Hematopoietic multipotent progenitor cell treated with erythropoietin and hydrocortisone succinate and interleukin-3 and kit ligand, for 17 days (in vitro differentiated cells): ENCODE measurements at regions not wholly inside any gene's neighbourhood (a gene's known extent, or its start where the extent isn't known, plus 50 kb on each side); places are given as distances from the start of the nearest gene placed in this dataset.

Experiments
- DNase-seq: peaks from one replicate; pipeline ENCODE4 v3.0.0-alpha.2; 2015; ENCODE audit warnings: low spot score

DNA sequence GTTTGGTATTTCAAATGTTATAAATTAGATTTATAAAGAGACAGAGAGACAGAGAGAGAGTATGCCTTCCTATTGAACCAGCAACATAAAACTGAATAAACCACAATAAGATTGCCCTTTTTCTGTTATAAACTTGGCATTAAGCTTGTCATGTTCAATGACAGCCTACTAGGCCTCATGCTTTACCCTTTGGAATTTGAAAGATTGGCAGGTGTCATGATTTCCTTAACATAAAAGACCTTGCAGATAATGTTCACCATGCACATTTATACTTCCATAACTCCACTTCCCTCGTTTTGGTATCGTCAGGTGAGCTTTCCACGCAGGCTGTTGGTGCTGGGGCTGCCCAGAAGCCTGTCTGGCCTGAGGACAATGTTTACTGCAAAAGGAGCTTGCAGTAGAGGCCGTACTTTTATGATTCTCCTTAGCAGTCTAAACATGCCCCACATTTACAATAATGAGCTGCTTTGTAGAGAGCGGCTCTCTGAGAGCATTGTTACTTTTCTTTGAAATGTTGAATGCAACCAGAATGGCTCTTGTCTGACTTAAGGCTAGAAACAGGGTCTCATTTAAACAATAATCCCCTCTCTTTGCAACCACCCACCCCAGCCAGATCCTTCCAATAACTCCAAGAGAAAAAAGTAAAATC lies 379.1 kb upstream of the ATP5MC3 start:
- no peak for DNase-seq

DNA sequence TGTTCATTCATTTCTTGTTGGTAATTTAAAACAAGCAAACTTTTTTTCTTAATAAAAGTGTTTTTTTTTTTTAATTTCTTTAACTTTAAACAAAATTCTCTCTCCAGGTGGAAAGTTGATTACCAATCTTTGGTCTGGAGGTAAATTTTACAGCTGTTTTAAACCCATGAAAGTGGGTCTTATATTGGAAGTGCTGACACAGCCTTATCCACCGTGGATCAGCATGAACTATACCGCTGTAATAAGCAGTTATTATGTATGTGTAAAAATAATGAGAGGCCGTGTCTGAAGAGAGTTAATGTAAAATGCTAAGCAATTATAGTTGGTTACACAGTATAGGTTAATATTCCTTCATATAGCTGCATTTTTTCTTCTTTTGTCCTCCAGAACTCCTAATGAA lies 378.1 kb upstream of the ATP5MC3 start:
- DNase-seq = no peak

DNA sequence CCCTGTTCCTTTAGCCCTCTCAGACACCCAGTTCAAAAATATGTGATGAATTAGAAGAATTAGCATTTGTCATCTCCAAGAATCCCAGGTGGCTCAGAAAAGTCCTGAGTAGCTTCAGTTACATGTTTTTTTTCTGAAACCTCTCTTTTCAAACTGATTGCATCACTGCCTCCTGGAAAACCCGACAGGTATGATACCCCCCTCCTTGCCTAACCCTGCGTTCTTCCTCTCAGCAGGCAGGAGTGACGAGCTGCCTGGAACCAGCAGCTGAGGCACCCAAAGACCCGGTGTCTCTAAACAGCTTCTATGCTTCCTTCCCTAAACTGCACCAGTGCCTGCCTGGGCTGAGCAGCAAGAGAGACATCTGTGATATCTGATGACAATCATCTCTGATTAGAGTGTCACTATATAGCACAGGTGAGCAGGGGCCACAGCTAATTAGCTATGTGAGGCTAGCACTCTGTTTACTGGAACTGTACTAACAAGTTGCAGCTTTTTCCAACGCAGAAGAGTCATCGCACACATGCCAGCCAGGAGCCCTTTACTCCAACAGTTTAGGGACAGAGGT lies 376.4 kb upstream of the ATP5MC3 start:
- DNase-seq = no peak

DNA sequence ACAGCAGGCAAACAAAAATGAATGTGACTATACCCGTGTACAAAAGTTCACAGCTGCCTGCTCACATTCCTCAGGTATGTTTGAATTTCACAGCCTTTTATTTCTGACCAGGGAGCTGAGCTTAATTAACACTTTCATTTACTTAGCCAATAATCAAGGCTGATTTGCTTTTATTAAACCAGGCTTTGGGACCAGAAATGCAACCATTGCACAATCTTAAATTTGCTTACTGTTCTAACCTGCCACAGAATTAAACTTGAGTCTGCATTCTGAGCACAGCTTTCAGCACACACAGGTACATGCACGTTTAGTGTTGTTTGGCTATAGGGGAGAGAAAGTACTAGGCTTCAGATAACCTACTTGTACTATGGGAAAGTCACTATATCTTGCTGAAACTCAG lies 372.4 kb upstream of the ATP5MC3 start:
- no peak for DNase-seq

GRCh38 chr2:175552902-175553301 lies 371.4 kb upstream of the ATP5MC3 start:
- no peak for DNase-seq

GRCh38 chr2:175540421-175540820 lies 358.9 kb upstream of the ATP5MC3 start:
- no peak for DNase-seq

DNA sequence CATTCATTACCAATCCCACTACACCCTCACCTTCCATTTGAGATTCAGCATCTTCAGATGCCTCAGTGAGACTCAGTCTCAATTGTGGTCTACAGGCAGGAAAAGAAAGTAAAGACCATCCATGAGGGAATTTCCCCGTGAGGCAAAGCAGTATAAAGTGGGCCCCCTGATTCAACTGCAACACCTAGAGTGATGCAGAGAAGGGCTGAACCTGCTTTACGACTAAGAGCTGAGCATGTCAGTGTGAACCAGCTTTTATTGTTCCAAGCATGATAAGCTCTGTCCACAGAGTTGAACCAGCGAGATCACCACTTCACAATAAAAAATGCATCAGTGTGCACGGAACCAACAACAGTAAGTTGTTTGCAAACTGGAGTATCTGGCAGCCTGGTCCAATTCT lies 357.6 kb upstream of the ATP5MC3 start:
- DNase-seq = no peak

GRCh38 chr2:175536059-175536458 lies 354.5 kb upstream of the ATP5MC3 start:
- DNase-seq = no peak

- DNase-seq = no peak
Observed at GRCh38 chr2:175535631-175536030, 354.1 kb upstream of the ATP5MC3 start.

DNA sequence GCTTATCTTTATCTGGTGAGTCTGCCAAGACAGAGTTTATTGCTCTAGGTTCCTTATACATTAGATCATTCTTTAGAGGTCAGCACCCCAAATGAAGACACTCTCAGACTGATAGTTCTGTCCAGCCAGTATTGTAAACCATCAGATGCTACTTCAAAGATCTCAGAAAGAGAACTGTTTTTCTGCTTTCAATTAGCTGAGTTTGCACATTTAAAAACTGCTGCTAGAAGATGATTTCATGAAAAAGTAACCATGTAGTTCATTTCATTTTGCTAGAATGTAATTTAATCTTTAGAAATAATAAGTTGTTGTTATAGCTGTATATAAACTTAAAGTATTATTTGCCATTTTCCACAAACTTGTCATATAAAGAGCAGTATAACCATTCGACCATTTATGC lies 344.5 kb upstream of the ATP5MC3 start:
- no peak for DNase-seq

DNA sequence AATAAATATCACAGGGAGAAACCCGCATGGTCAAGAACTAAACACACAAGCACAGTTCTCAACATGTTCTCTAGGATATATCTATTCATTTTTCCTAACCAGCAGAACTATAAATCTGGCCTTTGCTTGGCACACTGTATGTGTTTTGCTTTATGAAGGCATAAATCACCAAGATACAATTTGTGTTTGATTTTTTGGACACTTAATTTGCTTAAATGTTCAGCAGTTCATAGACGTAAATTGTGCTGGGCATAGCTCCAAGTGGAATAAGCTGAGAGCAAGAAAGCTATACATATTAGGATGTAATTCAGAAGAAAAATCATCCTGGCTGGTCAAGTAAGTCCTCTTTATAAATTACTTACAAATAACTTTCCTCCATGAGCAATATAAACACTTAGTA lies 341.5 kb upstream of the ATP5MC3 start:
- no peak for DNase-seq

- DNase-seq = no peak
Observed at GRCh38 chr2:175518206-175518605, 336.7 kb upstream of the ATP5MC3 start.

- DNase-seq = no peak
Observed at GRCh38 chr2:175516555-175516954, 335.0 kb upstream of the ATP5MC3 start.

GRCh38 chr2:175500255-175500654 lies 318.7 kb upstream of the ATP5MC3 start:
- no peak for DNase-seq

DNA sequence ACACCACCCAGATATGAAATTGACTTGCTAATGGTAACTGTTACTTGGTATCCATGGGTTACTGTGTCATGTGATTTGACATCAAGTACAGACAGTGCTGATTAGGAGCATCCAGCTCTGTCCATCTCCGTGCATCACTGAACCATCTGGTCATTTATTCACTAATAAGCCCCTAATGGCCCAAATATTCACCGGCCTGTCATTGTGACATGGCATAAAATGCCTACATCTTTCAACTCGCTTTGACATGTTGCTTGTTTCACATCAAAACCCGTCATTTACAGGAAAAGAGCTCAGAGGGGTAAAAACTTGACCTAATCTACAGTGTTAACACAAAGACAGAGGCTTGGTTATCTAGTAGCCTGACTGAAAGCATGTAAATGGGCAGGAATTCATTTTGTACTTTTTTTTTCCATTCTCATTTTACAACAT lies 308.9 kb upstream of the ATP5MC3 start:
- no peak for DNase-seq

- DNase-seq = no peak
Observed at GRCh38 chr2:175478096-175478768, 296.7 kb upstream of the ATP5MC3 start.

- DNase-seq = no peak
Observed at GRCh38 chr2:175476948-175477347, 295.4 kb upstream of the ATP5MC3 start.

GRCh38 chr2:175476374-175476773 lies 294.9 kb upstream of the ATP5MC3 start:
- no peak for DNase-seq

DNA sequence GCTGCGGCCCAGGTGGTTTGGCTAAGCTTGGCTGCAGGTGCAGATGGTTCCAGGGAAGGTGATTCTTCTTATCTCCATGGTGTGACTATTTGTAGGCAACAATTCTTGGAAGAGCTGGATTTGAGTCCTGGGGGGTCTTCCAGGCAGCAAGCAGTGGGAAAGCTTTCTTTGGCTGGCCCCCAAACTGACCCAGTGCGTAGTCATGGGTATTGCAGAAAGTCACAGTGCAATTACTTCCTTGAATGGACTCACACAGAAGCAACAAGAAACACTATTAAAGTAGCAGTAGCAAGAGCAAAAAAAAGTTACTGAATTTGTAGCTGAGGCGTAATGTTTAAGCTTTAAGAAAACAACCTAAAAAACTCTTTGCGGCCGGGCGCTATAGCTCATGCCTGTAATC lies 293.6 kb upstream of the ATP5MC3 start:
- DNase-seq = no peak

DNA sequence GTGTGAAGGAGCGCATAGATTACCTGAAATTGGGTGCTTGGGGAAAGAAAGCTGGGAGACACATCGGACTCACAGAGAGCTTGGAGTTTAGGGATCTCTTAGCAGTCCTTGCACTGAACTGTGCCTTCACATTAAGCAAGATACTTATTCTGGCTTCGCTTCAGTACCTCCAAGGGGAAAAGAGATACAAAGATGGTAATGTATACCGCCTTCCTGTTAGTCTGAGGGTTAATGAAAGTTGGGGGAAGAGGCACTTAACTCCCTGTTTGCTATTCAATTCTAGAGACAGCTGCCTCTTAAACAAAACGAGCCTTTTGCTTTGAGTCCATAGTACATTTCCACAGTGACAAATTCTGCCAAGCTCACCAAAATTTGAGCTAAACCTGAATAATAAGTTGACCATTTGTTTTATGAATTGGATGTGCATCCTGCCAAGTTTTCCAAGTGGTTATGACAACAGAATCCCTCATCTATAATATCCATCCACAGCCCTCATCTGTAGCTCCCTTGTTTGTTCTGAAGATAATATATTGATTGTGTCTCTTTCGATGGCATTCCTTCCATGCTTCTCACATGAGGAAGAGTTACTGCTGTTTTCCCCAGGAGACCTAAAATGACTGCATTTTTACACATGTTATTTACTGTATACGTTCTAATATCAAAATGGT lies 287.1 kb upstream of the ATP5MC3 start:
- DNase-seq = no peak

GRCh38 chr2:175465101-175465500 lies 283.6 kb upstream of the ATP5MC3 start:
- no peak for DNase-seq

DNA sequence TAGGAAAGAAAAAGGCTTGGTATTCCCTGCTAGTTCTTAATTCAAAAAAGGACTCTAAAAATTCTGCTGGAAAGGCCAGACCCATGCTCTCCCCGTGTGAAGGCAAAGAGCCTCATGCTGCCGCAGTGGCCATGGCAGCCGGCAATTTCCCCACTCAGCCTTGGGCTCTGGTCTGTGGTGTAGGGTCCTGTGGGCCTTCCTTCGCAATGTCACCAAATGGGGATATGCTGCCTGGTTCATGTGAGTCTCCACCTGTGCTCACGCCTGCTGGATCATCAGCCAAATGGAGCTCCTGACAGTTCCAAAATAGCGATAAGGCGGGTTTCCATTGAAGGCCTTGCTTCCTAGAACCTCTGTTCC lies 282.8 kb upstream of the ATP5MC3 start:
- DNase-seq = no peak

- no peak for DNase-seq
Observed at GRCh38 chr2:175463589-175464310, 282.2 kb upstream of the ATP5MC3 start.
